ENCODE measurements at regions not wholly inside any gene's neighbourhood (a gene's known extent, or its start where the extent isn't known, plus 50 kb on each side); places are given as distances from the start of the nearest gene placed in this dataset.

GRCh38 chr7:46178661-46179060, 257.6 kb upstream of the IGFBP3 start:
- TF ChIP-seq CTCF (IDR thresholded peaks at IDR 0.05) = no peak
- TF ChIP-seq POLR2A (IDR thresholded peaks at IDR 0.05) = no peak
- no peak for TF ChIP-seq POLR2AphosphoS5 (IDR thresholded peaks at IDR 0.05)
